Right hindlimb (tissue), 1 donor: ENCODE measurements at regions not wholly inside any gene's neighbourhood (a gene's known extent, or its start where the extent isn't known, plus 50 kb on each side); places are given as distances from the start of the nearest gene placed in this dataset.

Source experiments
- DNase-seq: peaks from one replicate; pipeline ENCODE4 v3.0.0-alpha.2; 2018

GRCh38 chr9:551986-552929, 289.2 kb upstream of the DMRT1 start:
- DNase-seq: no peak

DNA sequence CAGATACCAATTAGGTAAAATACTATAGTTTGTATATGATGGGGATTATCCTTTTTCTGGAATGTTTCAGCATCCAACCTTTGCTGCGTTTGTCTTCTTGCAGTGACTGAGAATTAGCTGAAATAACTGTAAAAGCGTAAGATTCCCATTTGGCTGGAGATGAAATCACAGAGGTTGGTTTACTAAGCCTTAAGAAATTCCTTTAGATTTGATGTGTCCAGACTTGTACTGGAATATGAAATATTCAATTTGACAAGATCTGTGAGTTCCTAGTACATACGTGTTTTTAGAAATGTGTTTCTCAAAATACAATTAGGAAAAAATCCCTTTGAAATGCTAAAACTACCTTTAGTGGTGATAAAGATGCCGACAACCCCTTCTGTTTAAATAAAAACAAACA, 286.0 kb upstream of the DMRT1 start:
- no peak for DNase-seq

GRCh38 chr9:556199-556598, 285.3 kb upstream of the DMRT1 start:
- no peak for DNase-seq

- no peak for DNase-seq
These were observed 284.8 kb upstream of the DMRT1 start for GRCh38 chr9:556675-557074.

GRCh38 chr9:557601-558201, 283.8 kb upstream of the DMRT1 start:
- DNase-seq: no peak

GRCh38 chr9:561427-561826, 280.1 kb upstream of the DMRT1 start:
- DNase-seq: no peak

DNA sequence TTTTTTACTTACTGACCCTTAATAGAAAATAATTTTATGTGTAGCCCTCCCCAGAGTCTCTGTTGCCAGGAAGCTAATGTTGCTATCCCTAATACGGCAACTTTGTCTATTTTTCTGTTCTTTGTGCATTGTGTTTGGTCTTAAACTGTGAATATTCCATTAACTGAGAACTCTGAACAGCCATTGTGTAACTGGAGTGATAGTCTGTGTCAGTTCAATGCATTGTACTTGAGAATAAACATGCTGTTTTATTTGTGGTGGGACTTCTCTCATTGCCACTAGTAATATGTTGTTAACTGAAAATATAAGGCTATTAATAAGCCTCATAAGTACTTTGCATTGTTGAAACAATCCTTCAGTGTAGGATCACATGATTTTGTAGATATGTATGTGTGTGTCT, 278.3 kb upstream of the DMRT1 start:
- no peak for DNase-seq

DNA sequence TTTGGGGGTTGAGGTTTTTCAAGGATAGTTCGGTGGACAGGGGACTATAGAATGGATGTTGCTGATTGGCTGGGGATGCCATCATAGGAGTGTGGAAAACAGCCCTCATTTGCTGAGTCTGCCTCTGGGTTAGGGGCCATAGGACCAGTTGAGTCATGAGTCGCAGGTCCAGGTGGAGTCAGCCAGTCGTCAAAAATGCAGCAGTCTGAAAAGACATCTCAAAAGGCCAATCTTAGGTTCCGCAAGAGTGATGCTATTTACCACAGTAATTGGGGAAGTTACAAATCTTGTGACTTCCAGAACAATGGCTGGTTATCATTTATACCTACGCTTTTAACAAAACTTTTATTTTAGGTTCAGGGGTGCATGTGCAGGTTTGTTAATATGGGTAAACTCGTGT, 276.0 kb upstream of the DMRT1 start:
- no peak for DNase-seq

DNA sequence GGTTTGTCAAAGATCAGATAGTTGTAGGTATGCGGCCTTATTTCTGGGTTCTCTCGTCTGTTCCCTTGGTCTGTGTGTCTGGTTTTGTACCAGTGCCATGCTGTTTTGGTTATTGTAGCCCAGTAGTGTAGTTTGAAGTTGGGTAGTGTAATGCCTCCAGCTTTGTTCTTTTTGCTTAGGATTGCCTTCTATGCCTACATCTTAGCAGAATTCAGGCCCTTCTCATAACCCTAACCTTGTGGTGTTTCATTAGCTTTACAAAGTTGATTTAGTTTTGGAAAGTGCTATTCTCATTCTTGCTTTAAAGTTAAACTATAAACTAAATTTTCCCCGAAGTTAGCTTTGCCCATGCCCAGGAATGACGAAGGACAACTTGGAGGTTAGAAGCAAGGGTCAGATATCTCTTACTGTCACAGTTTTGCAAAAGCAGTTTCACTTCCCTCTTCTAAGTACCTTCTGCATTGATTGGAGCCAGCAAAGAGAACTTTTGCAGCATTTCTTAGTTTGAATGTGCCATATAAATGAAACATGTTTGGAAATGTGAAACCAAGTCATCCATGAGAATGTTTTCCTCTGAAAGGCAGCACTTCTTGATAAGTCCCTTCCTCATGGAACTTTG, 274.3 kb upstream of the DMRT1 start:
- no peak for DNase-seq

DNA sequence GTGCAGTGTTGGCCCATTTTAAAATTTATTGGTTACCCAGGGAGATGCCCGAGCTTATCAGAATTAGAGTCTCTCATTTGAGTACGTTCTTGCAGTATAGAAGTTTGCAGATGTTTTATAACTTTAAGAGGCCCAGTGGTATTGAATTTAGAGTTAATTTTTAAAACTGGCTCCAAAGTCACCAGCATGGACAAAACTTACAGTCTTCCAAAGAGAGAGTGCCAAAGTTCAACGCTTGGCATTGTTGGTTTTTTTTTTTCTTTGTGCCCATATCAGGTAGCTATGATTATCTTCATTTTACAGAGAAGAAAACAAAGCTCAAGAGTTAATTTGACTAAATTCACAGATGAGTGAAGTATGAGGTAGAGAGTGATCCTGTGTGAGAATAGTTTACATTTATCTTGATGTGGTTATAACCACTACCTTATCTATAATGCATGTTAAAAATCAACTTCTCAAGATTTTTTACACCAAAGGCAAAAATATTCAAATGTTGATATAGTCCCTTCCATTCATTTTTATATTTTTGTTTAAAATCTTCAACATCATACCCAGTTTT, 273.7 kb upstream of the DMRT1 start:
- no peak for DNase-seq

GRCh38 chr9:569296-569695, 272.2 kb upstream of the DMRT1 start:
- DNase-seq: no peak

DNA sequence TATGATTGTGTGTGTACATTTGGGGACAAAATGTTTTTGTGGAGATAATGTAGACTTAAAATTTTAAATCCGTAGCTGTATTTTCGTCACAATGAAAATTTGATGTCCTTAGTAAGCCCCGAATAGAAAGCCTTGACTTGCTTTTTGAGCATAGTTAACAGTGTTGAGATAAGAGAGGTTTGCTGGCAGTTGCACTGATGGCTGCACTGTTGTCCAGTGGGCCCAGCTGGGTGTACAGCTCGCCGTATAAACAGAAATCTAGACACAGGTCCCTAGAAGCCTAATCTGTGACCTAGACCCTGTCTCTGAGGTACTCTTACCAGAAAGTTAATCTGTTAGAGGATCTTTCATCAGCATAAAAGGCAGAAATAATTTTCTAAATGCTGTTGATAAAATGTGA, 271.3 kb upstream of the DMRT1 start:
- DNase-seq: no peak

GRCh38 chr9:571066-571465, 270.4 kb upstream of the DMRT1 start:
- no peak for DNase-seq

- DNase-seq: no peak
These were observed 269.8 kb upstream of the DMRT1 start for GRCh38 chr9:571741-572140.

GRCh38 chr9:573691-574410, 267.6 kb upstream of the DMRT1 start:
- DNase-seq: no peak

- no peak for DNase-seq
These were observed 266.4 kb upstream of the DMRT1 start for GRCh38 chr9:575139-575538.

GRCh38 chr9:580652-581342, 260.7 kb upstream of the DMRT1 start:
- no peak for DNase-seq

- DNase-seq: no peak
These were observed 259.6 kb upstream of the DMRT1 start for GRCh38 chr9:581673-582497.

GRCh38 chr9:582775-583174, 258.7 kb upstream of the DMRT1 start:
- no peak for DNase-seq

GRCh38 chr9:587527-587926, 254.0 kb upstream of the DMRT1 start:
- no peak for DNase-seq

DNA sequence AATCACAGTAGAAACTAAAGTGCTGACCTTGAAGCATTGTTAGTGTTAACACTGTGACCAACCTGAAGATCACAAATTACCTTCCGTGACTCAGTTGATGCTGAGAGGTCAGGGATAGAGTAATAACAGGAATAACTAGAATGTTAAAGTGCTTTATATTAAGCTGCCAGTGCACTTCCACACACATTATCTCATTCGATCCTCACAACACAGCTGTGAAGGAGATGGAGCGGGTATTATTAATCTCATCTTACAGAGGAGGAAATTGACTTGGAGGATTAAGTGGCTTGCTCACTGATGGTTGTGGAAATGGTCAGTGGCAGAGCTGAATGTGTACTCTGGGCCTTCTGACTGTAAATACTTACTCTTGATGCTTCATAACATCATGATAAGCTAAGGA, 252.5 kb upstream of the DMRT1 start:
- DNase-seq: no peak

GRCh38 chr9:589723-590122, 251.8 kb upstream of the DMRT1 start:
- peak; percentile 30 for DNase-seq
